NCI-H446 treated with DMSO at 0.1 percent for 48 hours (cell line): ENCODE measurements at regions not wholly inside any gene's neighbourhood (a gene's known extent, or its start where the extent isn't known, plus 50 kb on each side); places are given as distances from the start of the nearest gene placed in this dataset.
"Not testable (repeated sequence)": the region's sequence is repeated elsewhere in the genome, so short reads cannot be mapped to it uniquely, and the experiment has no call there.

Source experiments
- DNase-seq: peaks from one replicate; lab custom pipeline; 2025; lab: John Stamatoyannopoulos, UW

- no peak for DNase-seq
Measured at GRCh38 chr20:47865451-47865850, 80.2 kb upstream of the SULF2 start.

- no peak for DNase-seq
Measured at GRCh38 chr20:47863981-47864380, 78.7 kb upstream of the SULF2 start.

- no peak for DNase-seq
Measured at GRCh38 chr20:47863315-47863965, 78.2 kb upstream of the SULF2 start.

- DNase-seq = no peak
Measured at GRCh38 chr20:47862574-47863240, 77.4 kb upstream of the SULF2 start.

GRCh38 chr20:47861116-47861515 is 75.8 kb upstream of the SULF2 start:
- no peak for DNase-seq

GRCh38 chr20:47860049-47860830 is 75.0 kb upstream of the SULF2 start:
- DNase-seq = no peak

GRCh38 chr20:47859278-47859677 is 74.0 kb upstream of the SULF2 start:
- no peak for DNase-seq

GRCh38 chr20:47857569-47858464 is 72.5 kb upstream of the SULF2 start:
- DNase-seq = peak; percentile 53

- DNase-seq = no peak
Measured at GRCh38 chr20:47857187-47857568, 71.9 kb upstream of the SULF2 start.

GRCh38 chr20:47855799-47856198 is 70.5 kb upstream of the SULF2 start:
- no peak for DNase-seq

- peak; percentile 29 for DNase-seq
Measured at GRCh38 chr20:47854687-47855212, 69.5 kb upstream of the SULF2 start.

GRCh38 chr20:47851774-47852173 is 66.5 kb upstream of the SULF2 start:
- DNase-seq = no peak

GRCh38 chr20:47850146-47850545 is 64.9 kb upstream of the SULF2 start:
- DNase-seq = peak; percentile 40

- no peak for DNase-seq
Measured at GRCh38 chr20:47849596-47849995, 64.3 kb upstream of the SULF2 start.

- DNase-seq = no peak
Measured at GRCh38 chr20:47849006-47849405, 63.7 kb upstream of the SULF2 start.

- not testable (repeated sequence) for DNase-seq
Measured at GRCh38 chr20:47848534-47848933, 63.3 kb upstream of the SULF2 start.

- peak; percentile 93 for DNase-seq
Measured at GRCh38 chr20:47847884-47848485, 62.7 kb upstream of the SULF2 start.

- DNase-seq = not testable (repeated sequence)
Measured at GRCh38 chr20:47847220-47847619, 61.9 kb upstream of the SULF2 start.

- peak; percentile 90 for DNase-seq
Measured at GRCh38 chr20:47846651-47847050, 61.4 kb upstream of the SULF2 start.

GRCh38 chr20:47845382-47845977 is 60.2 kb upstream of the SULF2 start:
- not testable (repeated sequence) for DNase-seq

- not testable (repeated sequence) for DNase-seq
Measured at GRCh38 chr20:47844568-47844906, 59.3 kb upstream of the SULF2 start.
